Vagina (tissue), 2 donors: ENCODE measurements at regions not wholly inside any gene's neighbourhood (a gene's known extent, or its start where the extent isn't known, plus 50 kb on each side); places are given as distances from the start of the nearest gene placed in this dataset.

Source experiments
- CTCF ChIP-seq, 3 experiments: fragments of 450-650 bp in 2 of 3; fragments of 200-600 bp in 1 of 3; sonication (generic) in 1 of 3; IDR thresholded peaks; one replicate each; pipeline ENCODE4 v1.5.1; 2017 to 2019; ENCODE audit warnings: antibody characterized with exemption in 3 of 3, mild to moderate bottlenecking in 2 of 3, moderate library complexity in 2 of 3
- POLR2AphosphoS5 ChIP-seq, 2 donors: sonication (generic); formaldehyde crosslinking; IDR thresholded peaks; one replicate each; pipeline ENCODE4 v1.9.0; 2017; ENCODE audit warnings: antibody characterized with exemption in 2 of 2, mild to moderate bottlenecking in 2 of 2, low read depth in 1 of 2; ENCODE audit not compliant: insufficient read depth in 1 of 2

- TF ChIP-seq CTCF (IDR thresholded peaks at IDR 0.05) (no peak), POLR2AphosphoS5 (IDR thresholded peaks at IDR 0.05; ENCODE audit: insufficient read depth in 1 of 2, low read depth in 1 of 2) (no peak)
Measured at GRCh38 chr3:177443469-177443868, 246.2 kb upstream of the TBL1XR1 start.
